HCT116 (cell line): ENCODE measurements at regions not wholly inside any gene's neighbourhood (a gene's known extent, or its start where the extent isn't known, plus 50 kb on each side); places are given as distances from the start of the nearest gene placed in this dataset.

Experiments used
- ATAC-seq: fragments of 200-7000 bp; cut with Tn5 transposase; 2 replicates; pipeline ENCODE4 v1.9.1; 2020; ENCODE audit warnings: mild to moderate bottlenecking, moderate library complexity
- BruUV-seq: library from RNA; stranded (reverse); fragments of 400-500 nt; replicated peaks from 2 replicates; lab custom pipeline; 2021; lab: Mats Ljungman, UMichigan
- CTCF ChIA-PET: fragments of 300-600 bp; sonication (Branson Sonifier 250); formaldehyde crosslinking; loops from one replicate; lab custom pipeline; 2021; ENCODE audit warnings: antibody characterized with exemption; lab: Charles Lee
- POLR2A ChIA-PET: fragments of 300-600, 350-600 bp; sonication (Branson Sonifier 250); formaldehyde crosslinking; loops from one replicate; lab custom pipeline; 2021; ENCODE audit warnings: antibody characterized with exemption; lab: Charles Lee
- RAD21 ChIA-PET, 2 experiments: fragments of 300-600 bp; sonication (Branson Sonifier 250); formaldehyde crosslinking; loops; one replicate each; lab custom pipeline; 2023; ENCODE audit warnings: low total read pairs in 2 of 2; ENCODE audit not compliant: uncharacterized antibody in 2 of 2, unreplicated experiment in 2 of 2, low non-redundant PET in 1 of 2; lab: Charles Lee
- DNase-seq: peaks from one replicate; pipeline ENCODE4 v3.0.0-alpha.2; 2010; ENCODE audit warnings: low read depth, low spot score
- H2AFZ ChIP-seq: fragments of 200-600 bp; shearing (Covaris generic), sonication (generic); 2 replicates; pipeline ENCODE4 v1.6.1; 2017; ENCODE audit warnings: low read depth, mixed run types, mixed read lengths, antibody characterized with exemption, low read length; ENCODE audit not compliant: poor library complexity, severe bottlenecking
- H3K27ac ChIP-seq: 2 replicates; pipeline ENCODE4 v1.5.1; 2012; ENCODE audit warnings: low read depth, low read length
- H3K27me3 ChIP-seq: fragments of 200-600 bp; sonication (generic); 2 replicates; pipeline ENCODE4 v1.6.1; 2016; ENCODE audit warnings: mixed run types, low read length, mixed read lengths; ENCODE audit not compliant: insufficient read depth
- H3K36me3 ChIP-seq, 2 experiments: fragments of 200-500 bp in 1 of 2; fragments of 200-600 bp in 1 of 2; sonication (Bioruptor generic) in 1 of 2; sonication (generic) in 1 of 2; 2 replicates each; pipeline versions ENCODE4 v1.5.1 to v1.6.1; 2014 to 2016; ENCODE audit warnings: low read length in 2 of 2, inconsistent platforms in 1 of 2, mixed read lengths in 1 of 2, mixed run types in 1 of 2; ENCODE audit not compliant: insufficient read depth in 2 of 2, control insufficient read depth in 1 of 2
- H3K4me1 ChIP-seq, 2 experiments: fragments of 200-600 bp in 1 of 2; sonication (generic) in 1 of 2; 2 replicates each; pipeline versions ENCODE4 v1.5.1 to v1.6.1; 2012 to 2017; ENCODE audit warnings: low read length in 2 of 2, inconsistent platforms in 1 of 2, mild to moderate bottlenecking in 1 of 2, mixed read lengths in 1 of 2, mixed run types in 1 of 2, moderate library complexity in 1 of 2; ENCODE audit not compliant: insufficient read depth in 2 of 2, control insufficient read depth in 1 of 2
- H3K4me2 ChIP-seq: fragments of 200-600 bp; sonication (generic); 2 replicates; pipeline ENCODE4 v1.6.1; 2017; ENCODE audit warnings: mixed run types, low read length, mixed read lengths
- H3K4me3 ChIP-seq, 2 experiments: fragments of 200-600 bp in 1 of 2; sonication (generic) in 1 of 2; replicated peaks in 1 of 2; 2 replicates each; pipeline ENCODE4 v1.5.1; 2011 to 2016; ENCODE audit warnings: low read length in 2 of 2, control low read depth in 1 of 2, low read depth in 1 of 2, mild to moderate bottlenecking in 1 of 2, mixed read lengths in 1 of 2, mixed run types in 1 of 2
- H3K79me2 ChIP-seq: fragments of 200-600 bp; sonication (generic); 2 replicates; pipeline ENCODE4 v1.6.1; 2017; ENCODE audit warnings: mild to moderate bottlenecking, mixed run types, low read length, moderate library complexity, mixed read lengths; ENCODE audit not compliant: insufficient read depth
- H3K9ac ChIP-seq: fragments of 200-600 bp; sonication (generic); 2 replicates; pipeline ENCODE4 v1.6.1; 2016; ENCODE audit warnings: low read length, mixed read lengths
- H3K9me2 ChIP-seq: fragments of 200-600 bp; sonication (generic), shearing (Covaris generic); 2 replicates; pipeline ENCODE4 v1.6.1; 2017; ENCODE audit warnings: mixed run types, mild to moderate bottlenecking, moderate library complexity; ENCODE audit not compliant: insufficient read depth
- H3K9me3 ChIP-seq, 2 experiments: fragments of 200-500 bp in 1 of 2; fragments of 200-600 bp in 1 of 2; sonication (Bioruptor generic) in 1 of 2; sonication (generic) in 1 of 2; 2 replicates each; pipeline ENCODE4 v1.6.1; 2014 to 2017; ENCODE audit warnings: low read length in 2 of 2, mixed read lengths in 2 of 2, inconsistent platforms in 1 of 2, low read depth in 1 of 2, mild to moderate bottlenecking in 1 of 2, mixed run types in 1 of 2, moderate library complexity in 1 of 2; ENCODE audit not compliant: control insufficient read depth in 1 of 2, insufficient read depth in 1 of 2
- H4K20me1 ChIP-seq: fragments of 200-600 bp; sonication (generic), shearing (Covaris generic); 2 replicates; pipeline ENCODE4 v1.6.1; 2017; ENCODE audit warnings: mixed run types, mild to moderate bottlenecking, moderate library complexity; ENCODE audit not compliant: insufficient read depth
- POLR2A ChIP-seq: IDR thresholded peaks from 2 replicates; pipeline ENCODE4 v1.7.0; 2011; ENCODE audit warnings: borderline replicate concordance; ENCODE audit not compliant: insufficient read depth, insufficient read length; ENCODE audit errors: extremely low read depth
- REST ChIP-seq: IDR thresholded peaks from 2 replicates; pipeline ENCODE4 v1.6.1; 2012; ENCODE audit warnings: low read depth
- ZBTB33 ChIP-seq: IDR thresholded peaks from 2 replicates; pipeline ENCODE4 v1.6.1; 2011; ENCODE audit warnings: mild to moderate bottlenecking, low read length, moderate library complexity; ENCODE audit not compliant: insufficient replicate concordance; ENCODE audit errors: extremely low read depth
- ZFX ChIP-seq: fragments of 450-650 bp; IDR thresholded peaks from 2 replicates; pipeline ENCODE4 v1.6.1; 2017
- ZNF274 ChIP-seq: fragments of 200-500 bp; sonication (Bioruptor generic); IDR thresholded peaks from 2 replicates; pipeline ENCODE4 v1.6.1; 2014; ENCODE audit warnings: mild to moderate bottlenecking, low read depth, low read length, inconsistent platforms
- intact Hi-C: fragments of 100-400 bp; cut with micrococcal nuclease; formaldehyde crosslinking; loops from 2 replicates; pipeline ENCODE4 v1.10.0; 2022

DNA sequence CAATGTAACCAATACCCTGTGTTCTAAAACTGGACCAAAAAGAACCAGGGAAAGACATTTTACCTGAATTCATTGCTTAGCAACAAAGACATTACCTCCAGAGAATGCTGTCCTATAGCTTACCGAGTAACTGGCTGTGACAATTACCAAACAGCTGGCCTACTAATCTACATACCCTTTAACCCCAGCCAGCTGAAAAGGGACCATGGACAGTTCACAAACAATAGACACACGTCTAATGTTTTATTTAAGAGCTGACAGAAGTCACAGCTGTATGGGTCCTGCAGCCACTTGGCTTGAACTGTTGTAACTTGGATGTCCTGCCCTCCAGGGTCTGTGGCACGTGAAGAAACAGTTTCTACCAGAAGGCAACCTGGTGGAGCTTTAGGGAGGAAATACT is 130.1 kb upstream of the EFEMP1 start:
- Histone ChIP-seq H3K9me3 (no peaks in the 10 kb centered on the region), H3K27ac (no peak overlapping the region), H3K9me2 (no peaks in the 10 kb centered on the region), H3K4me1 (no peaks in the 10 kb centered on the region), H3K4me2 (no peak overlapping the region), H3K36me3 (no peaks in the 10 kb centered on the region)
- no TSS peak for BruUV-seq
- DNase-seq: no peak
- RAD21 ChIA-PET: no interaction called here
- TF ChIP-seq ZBTB33: no peak
- TF ChIP-seq ZNF274: no peak
- TF ChIP-seq POLR2A: no peak
- peak; percentile 5; the same call in 1 of the 2 replicates for TF ChIP-seq REST
- no peak for TF ChIP-seq ZFX
- TF ChIP-seq, all 23 proteins: peak for 1
- intact Hi-C loops: no loop called here
- H3K4me3 ChIP-seq: no peak overlapping the region
- no peak overlapping the region for H2AFZ ChIP-seq
- ATAC-seq: no peak
- no peaks in the 10 kb centered on the region for H3K27me3 ChIP-seq
- H4K20me1 ChIP-seq: no peaks in the 10 kb centered on the region
- POLR2A ChIA-PET: no interaction called here
- no peak overlapping the region for H3K9ac ChIP-seq
- H3K79me2 ChIP-seq: no peaks in the 10 kb centered on the region
- CTCF ChIA-PET: no interaction called here
